ENCODE measurements at regions not wholly inside any gene's neighbourhood (a gene's known extent, or its start where the extent isn't known, plus 50 kb on each side); places are given as distances from the start of the nearest gene placed in this dataset.

DNA sequence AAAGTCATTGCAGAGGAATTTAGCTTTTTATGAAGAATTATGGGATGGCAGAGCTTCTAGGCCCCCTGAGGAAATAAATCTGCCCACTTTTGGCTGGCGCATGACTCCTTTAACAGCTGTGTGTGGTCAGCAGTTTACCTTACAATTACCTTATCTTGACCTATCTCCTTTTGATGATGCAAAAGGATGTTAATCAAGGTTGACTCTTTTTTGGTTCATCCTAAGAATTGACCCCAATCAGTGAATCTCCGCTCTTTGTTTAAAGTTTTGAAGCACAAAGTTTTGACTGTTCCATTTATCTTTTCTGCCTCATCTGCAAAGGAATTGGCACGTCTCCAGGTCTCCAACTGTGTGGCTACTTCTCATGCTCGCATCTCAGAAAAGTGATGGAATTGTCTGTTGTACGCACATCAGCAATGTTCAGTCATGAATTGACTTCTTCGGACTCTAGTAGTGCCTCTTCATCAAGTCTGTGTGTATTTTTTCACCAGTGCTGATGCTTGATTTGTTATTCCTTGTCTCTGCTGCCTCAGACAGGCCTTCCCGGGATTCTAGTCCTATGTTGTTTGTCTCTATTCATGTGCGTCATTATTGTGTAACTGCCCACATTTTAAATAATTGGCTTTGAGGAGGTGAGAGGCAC, 196.2 kb upstream of the CFAP20DC start:
- TF ChIP-seq, protein P1, sequence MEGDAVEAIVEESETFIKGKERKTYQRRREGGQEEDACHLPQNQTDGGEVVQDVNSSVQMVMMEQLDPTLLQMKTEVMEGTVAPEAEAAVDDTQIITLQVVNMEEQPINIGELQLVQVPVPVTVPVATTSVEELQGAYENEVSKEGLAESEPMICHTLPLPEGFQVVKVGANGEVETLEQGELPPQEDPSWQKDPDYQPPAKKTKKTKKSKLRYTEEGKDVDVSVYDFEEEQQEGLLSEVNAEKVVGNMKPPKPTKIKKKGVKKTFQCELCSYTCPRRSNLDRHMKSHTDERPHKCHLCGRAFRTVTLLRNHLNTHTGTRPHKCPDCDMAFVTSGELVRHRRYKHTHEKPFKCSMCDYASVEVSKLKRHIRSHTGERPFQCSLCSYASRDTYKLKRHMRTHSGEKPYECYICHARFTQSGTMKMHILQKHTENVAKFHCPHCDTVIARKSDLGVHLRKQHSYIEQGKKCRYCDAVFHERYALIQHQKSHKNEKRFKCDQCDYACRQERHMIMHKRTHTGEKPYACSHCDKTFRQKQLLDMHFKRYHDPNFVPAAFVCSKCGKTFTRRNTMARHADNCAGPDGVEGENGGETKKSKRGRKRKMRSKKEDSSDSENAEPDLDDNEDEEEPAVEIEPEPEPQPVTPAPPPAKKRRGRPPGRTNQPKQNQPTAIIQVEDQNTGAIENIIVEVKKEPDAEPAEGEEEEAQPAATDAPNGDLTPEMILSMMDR (IDR thresholded peaks at IDR 0.05) = no peak
- no peak for TF ChIP-seq POLR2AphosphoS5 (IDR thresholded peaks at IDR 0.05)
- Histone ChIP-seq H3K27ac (no peak overlapping the region), H3K27me3 (no peaks in the 10 kb centered on the region), H3K4me1 (peaks cover 0 to 9% (median 3%) of the 10 kb centered on the region in 4 donors), H3K9me3 (no peaks in the 10 kb centered on the region), H3K4me3 (no peak overlapping the region), H3K36me3 (no peaks in the 10 kb centered on the region)
- no peak for DNase-seq
- ATAC-seq (ENCODE audit: low FRiP score in 2 of 2) = no peak
- WGBS, 2 donors = 60 to 61% methylated on average over 8 of the region's 8 CpGs

DNA sequence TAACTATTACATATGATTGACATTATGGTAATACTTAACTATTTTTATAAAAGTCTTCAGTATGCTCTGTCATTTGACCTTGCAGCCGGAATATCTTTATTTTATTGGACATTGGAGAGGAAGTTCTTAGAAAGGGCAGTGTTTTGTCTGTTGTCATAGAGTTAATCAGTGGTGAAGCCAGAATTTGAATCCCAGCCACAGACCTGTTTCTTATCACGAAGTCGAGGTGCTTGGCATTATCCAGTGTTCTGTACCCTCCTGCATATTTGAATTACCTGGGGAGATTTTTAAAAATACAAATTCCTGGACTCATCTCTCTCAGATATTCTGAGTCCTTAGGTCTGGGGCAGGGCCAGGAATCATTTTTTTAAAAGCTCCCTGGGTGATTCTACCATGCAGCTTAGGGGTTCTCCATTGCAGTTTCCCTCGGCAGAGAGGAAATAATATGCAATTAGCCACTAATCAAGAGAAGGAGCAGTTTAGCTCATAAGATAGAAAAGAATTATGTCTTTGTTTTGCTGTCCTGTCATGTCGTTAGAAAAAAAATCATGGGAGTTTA, 195.6 kb upstream of the CFAP20DC start:
- WGBS, 2 donors = 36 to 52% methylated on average over 5 of the region's 5 CpGs
- TF ChIP-seq POLR2AphosphoS5 (IDR thresholded peaks at IDR 0.05) = no peak
- no peak for TF ChIP-seq EP300 (IDR thresholded peaks at IDR 0.05)
- TF ChIP-seq, protein P1 (IDR thresholded peaks at IDR 0.05) = no peak
- TF ChIP-seq POLR2A (IDR thresholded peaks at IDR 0.05) = no peak
- Histone ChIP-seq H3K27ac (no peak overlapping the region), H3K4me3 (no peak overlapping the region), H3K36me3 (no peaks in the 10 kb centered on the region), H3K4me1 (peaks cover 0 to 9% (median 3%) of the 10 kb centered on the region in 4 donors), H3K27me3 (no peaks in the 10 kb centered on the region), H3K9me3 (no peaks in the 10 kb centered on the region)
- DNase-seq (no peak), ATAC-seq (ENCODE audit: low FRiP score in 2 of 2) (no peak)

DNA sequence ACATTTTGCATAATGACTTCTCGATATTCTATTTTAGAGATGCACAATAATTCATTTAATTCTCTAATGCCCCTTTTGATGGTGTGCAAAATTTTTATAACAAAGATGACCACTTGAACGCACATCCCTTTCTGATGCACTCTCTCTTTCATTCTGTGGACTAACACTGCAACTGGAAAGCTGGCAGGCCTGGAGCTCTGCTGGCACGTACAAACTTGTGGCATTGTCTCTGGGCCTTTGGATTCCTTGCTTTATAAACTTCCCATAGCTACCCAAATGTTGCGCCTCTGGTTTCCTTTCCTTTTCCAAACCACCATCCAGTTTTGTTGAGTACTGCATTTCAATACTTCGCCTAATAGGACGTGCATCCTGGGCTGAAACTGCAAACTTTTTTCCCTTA, 194.5 kb upstream of the CFAP20DC start:
- no peak for ATAC-seq (ENCODE audit: low FRiP score in 2 of 2)
- H3K9me3 ChIP-seq = no peaks in the 10 kb centered on the region
- 65 to 83% methylated on average over 6 of the region's 6 CpGs for WGBS, 2 donors
- no peak for TF ChIP-seq EP300 (IDR thresholded peaks at IDR 0.05)
- no peak for TF ChIP-seq POLR2A (IDR thresholded peaks at IDR 0.05)
- TF ChIP-seq, protein P1 (IDR thresholded peaks at IDR 0.05) = no peak
- no peak for TF ChIP-seq POLR2AphosphoS5 (IDR thresholded peaks at IDR 0.05)
- H3K4me1 ChIP-seq = peaks cover 0 to 9% (median 3%) of the 10 kb centered on the region in 4 donors
- H3K36me3 ChIP-seq = no peaks in the 10 kb centered on the region
- DNase-seq = no peak
- H3K4me3 ChIP-seq = no peak overlapping the region
- no peaks in the 10 kb centered on the region for H3K27me3 ChIP-seq
- H3K27ac ChIP-seq = no peak overlapping the region

DNA sequence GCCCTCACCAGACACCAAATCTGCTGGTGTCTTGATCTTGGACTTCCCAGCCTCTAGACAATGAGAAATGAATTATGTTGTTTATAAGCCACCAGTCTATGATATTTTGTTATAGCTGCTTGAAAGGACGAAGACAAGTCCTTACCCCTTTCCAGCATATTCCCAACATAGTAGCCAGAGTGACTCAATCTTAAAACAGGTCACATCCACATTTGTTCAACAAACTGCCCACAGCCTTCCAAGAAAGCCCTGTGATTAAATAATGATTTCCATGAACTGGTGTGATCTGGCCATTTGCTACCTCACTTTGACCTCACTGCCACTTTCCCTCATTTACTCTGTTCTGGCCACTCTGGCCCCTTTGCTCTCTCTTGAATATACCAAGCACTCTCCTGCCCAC, 193.7 kb upstream of the CFAP20DC start:
- H3K27me3 ChIP-seq = no peaks in the 10 kb centered on the region
- WGBS, 2 donors = 86 to 91% methylated on average over 1 of the region's 1 CpG

More for the DNA sequence above, 193.7 kb upstream of the CFAP20DC start:
- Histone ChIP-seq H3K4me1 (peaks cover 0 to 9% (median 3%) of the 10 kb centered on the region in 4 donors), H3K36me3 (no peaks in the 10 kb centered on the region), H3K9me3 (no peaks in the 10 kb centered on the region), H3K4me3 (no peak overlapping the region), H3K27ac (no peak overlapping the region)
- ATAC-seq (ENCODE audit: low FRiP score in 2 of 2) = no peak
- TF ChIP-seq POLR2AphosphoS5 (IDR thresholded peaks at IDR 0.05) = no peak
- TF ChIP-seq, protein P1 (IDR thresholded peaks at IDR 0.05) = no peak
- no peak for TF ChIP-seq EP300 (IDR thresholded peaks at IDR 0.05)
- TF ChIP-seq POLR2A (IDR thresholded peaks at IDR 0.05) = no peak
- DNase-seq = no peak
